ENCODE measurements at regions not wholly inside any gene's neighbourhood (a gene's known extent, or its start where the extent isn't known, plus 50 kb on each side); places are given as distances from the start of the nearest gene placed in this dataset.

DNA sequence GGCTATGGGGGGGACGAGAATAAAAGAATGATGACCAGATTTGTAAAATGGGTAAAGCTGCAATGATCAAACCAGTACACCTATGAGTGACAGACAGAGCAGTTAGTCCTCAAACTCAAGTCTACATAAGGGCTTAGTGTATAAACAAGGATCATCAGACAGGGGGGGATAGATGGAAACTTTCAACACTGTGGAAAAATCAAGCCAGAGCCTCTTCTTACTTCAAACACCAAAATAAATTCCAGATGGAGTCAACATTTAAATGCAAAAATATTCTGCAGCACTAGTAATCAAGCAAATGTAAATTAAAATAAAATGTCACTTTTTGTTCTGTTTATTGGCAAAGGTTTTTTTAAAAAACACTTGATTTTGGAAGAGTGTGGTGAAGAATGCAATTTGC lies 205.9 kb upstream of the RGMA start:
- H3K27me3 ChIP-seq (ENCODE audit: control insufficient read depth, insufficient read depth, low read length), result no peaks in the 10 kb centered on the region
- no peaks in the 10 kb centered on the region for H3K36me3 ChIP-seq (ENCODE audit: control insufficient read depth, insufficient read depth, low read length)
- H3K4me3 ChIP-seq (ENCODE audit: low read length), result no peak overlapping the region
- no peaks in the 10 kb centered on the region for H3K9me3 ChIP-seq (ENCODE audit: control insufficient read depth, low read depth, low read length)
- no CpG with 5 or more reads among the region's 1 CpG for WGBS (ENCODE audit: insufficient coverage, low lambda C conversion rate)
- DNase-seq, result no peak
- no peak overlapping the region for H3K27ac ChIP-seq (ENCODE audit: low read length)
- H3K4me1 ChIP-seq (ENCODE audit: control insufficient read depth, insufficient read depth, low read length), result no peaks in the 10 kb centered on the region

DNA sequence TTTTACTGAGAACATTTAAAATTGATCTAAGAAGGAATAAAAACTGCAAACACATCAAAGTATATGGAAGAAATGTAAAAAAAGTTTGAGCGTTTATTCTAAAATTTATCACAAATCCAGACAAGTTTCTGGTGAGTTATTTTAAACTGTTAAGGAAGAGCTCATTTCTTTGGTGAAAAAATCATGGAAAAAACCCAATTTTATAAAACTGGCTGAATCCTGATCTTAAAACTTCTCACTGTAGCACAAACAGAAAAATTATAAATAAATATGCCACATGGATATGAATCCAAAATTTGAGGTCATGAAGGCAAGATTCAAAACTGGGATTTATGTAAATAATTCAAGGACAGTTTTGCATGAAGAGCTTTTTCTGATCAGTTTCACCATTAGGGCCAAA lies 205.1 kb upstream of the RGMA start:
- no peak overlapping the region for H3K27ac ChIP-seq (ENCODE audit: low read length)
- WGBS (ENCODE audit: insufficient coverage, low lambda C conversion rate), result 100% methylated on average over 1 of the region's 1 CpG
- no peaks in the 10 kb centered on the region for H3K9me3 ChIP-seq (ENCODE audit: control insufficient read depth, low read depth, low read length)
- no peaks in the 10 kb centered on the region for H3K36me3 ChIP-seq (ENCODE audit: control insufficient read depth, insufficient read depth, low read length)
- H3K27me3 ChIP-seq (ENCODE audit: control insufficient read depth, insufficient read depth, low read length), result no peaks in the 10 kb centered on the region
- no peak overlapping the region for H3K4me3 ChIP-seq (ENCODE audit: low read length)
- H3K4me1 ChIP-seq (ENCODE audit: control insufficient read depth, insufficient read depth, low read length), result no peaks in the 10 kb centered on the region
- no peak for DNase-seq

- no peak overlapping the region for H3K27ac ChIP-seq (ENCODE audit: low read length)
- no peaks in the 10 kb centered on the region for H3K4me1 ChIP-seq (ENCODE audit: control insufficient read depth, insufficient read depth, low read length)
- no peak overlapping the region for H3K4me3 ChIP-seq (ENCODE audit: low read length)
- no peaks in the 10 kb centered on the region for H3K27me3 ChIP-seq (ENCODE audit: control insufficient read depth, insufficient read depth, low read length)
- no peaks in the 10 kb centered on the region for H3K9me3 ChIP-seq (ENCODE audit: control insufficient read depth, low read depth, low read length)
- H3K36me3 ChIP-seq (ENCODE audit: control insufficient read depth, insufficient read depth, low read length), result no peaks in the 10 kb centered on the region
- 100% methylated on average over 2 of the region's 5 CpGs for WGBS (ENCODE audit: insufficient coverage, low lambda C conversion rate)
- no peak for DNase-seq
These were observed 202.4 kb upstream of the RGMA start for GRCh38 chr15:93291380-93291779.

DNA sequence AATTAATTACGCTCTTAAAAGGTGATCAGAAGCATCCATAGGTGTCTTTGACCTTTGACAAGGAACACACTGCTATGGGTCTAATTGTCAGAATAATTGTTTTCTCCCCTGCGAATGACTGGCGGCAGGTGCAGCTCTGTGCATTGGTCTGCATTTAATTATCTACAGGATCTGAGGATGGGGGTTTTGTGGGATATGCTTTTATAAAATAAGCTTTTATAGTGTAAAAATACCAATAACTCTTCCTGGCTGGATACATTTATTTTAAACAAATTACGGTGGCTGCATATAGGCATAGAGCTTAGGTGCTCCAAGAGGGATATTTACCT lies 201.6 kb upstream of the RGMA start:
- no peaks in the 10 kb centered on the region for H3K9me3 ChIP-seq (ENCODE audit: control insufficient read depth, low read depth, low read length)
- H3K27ac ChIP-seq (ENCODE audit: low read length), result no peak overlapping the region
- no peaks in the 10 kb centered on the region for H3K36me3 ChIP-seq (ENCODE audit: control insufficient read depth, insufficient read depth, low read length)
- WGBS (ENCODE audit: insufficient coverage, low lambda C conversion rate), result no CpG with 5 or more reads among the region's 4 CpGs
- DNase-seq, result no peak
- H3K27me3 ChIP-seq (ENCODE audit: control insufficient read depth, insufficient read depth, low read length), result no peaks in the 10 kb centered on the region
- no peaks in the 10 kb centered on the region for H3K4me1 ChIP-seq (ENCODE audit: control insufficient read depth, insufficient read depth, low read length)
- H3K4me3 ChIP-seq (ENCODE audit: low read length), result no peak overlapping the region

DNA sequence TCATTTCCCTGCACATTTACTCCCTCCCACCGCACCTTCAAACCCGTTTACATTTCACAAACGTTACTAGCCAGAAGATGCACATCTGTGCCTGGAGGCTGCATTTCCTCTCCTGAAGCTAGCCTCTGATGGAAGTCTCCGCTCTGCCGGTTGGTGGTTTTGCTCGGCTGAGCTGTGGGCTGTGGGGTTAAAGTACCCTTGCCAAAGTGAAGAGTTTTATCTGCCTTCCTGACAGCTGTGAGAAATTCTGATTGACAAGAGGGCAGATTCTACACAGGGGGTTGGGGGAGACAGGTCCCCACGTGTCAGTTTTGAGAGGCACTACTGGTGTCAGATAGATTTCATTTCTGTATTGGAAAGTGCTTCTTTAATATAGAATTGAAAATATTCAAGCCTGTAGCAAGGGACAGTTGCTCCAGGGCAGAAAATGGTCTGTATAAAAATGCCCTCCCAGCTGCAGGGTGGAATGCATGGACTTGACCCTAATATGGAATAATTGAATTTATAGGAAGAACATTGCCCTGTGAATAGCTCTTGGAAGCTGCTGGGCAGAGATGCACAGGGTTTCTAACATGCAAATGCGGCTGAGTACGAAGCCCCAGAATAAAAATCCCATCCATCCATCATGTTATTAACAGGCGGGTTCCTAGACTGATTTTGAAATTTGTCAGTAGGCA lies 201.1 kb upstream of the RGMA start:
- DNase-seq, result no peak
- H3K27ac ChIP-seq (ENCODE audit: low read length), result no peak overlapping the region
- WGBS (ENCODE audit: insufficient coverage, low lambda C conversion rate), result no CpG with 5 or more reads among the region's 10 CpGs
- no peak overlapping the region for H3K4me3 ChIP-seq (ENCODE audit: low read length)
- no peaks in the 10 kb centered on the region for H3K4me1 ChIP-seq (ENCODE audit: control insufficient read depth, insufficient read depth, low read length)
- no peaks in the 10 kb centered on the region for H3K36me3 ChIP-seq (ENCODE audit: control insufficient read depth, insufficient read depth, low read length)
- H3K27me3 ChIP-seq (ENCODE audit: control insufficient read depth, insufficient read depth, low read length), result no peaks in the 10 kb centered on the region
- H3K9me3 ChIP-seq (ENCODE audit: control insufficient read depth, low read depth, low read length), result no peaks in the 10 kb centered on the region

DNA sequence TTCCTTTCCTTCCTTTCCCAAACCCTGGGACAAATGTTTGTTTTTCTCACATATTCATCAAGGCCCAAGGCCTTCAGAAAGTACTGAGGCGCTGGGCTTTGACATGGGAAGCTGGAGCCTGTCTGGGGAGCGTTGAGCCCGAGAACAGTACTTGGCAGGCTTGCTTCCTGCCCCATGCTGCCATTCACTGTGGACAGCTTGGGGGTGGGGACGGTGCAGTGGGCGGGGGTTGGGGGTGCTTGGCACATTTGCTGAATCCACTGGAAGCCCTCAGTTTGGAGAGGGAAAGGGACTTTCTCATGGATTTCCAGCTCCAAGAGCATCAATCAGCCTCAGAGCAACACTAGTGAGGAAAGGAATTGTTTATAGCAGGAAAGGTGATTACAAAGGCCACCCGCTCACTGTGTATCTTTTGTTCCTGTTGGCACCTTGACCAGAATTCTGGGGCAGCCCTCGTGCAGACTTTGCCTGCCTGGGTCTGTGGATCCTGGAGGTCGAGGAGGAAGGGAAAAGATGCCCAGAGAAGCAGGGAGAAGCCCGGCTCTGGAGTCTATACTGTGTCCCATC lies 199.8 kb upstream of the RGMA start:
- Histone ChIP-seq H3K9me3 (ENCODE audit: control insufficient read depth, low read depth, low read length) (no peaks in the 10 kb centered on the region), H3K36me3 (ENCODE audit: control insufficient read depth, insufficient read depth, low read length) (no peaks in the 10 kb centered on the region), H3K27ac (ENCODE audit: low read length) (no peak overlapping the region), H3K4me3 (ENCODE audit: low read length) (no peak overlapping the region), H3K4me1 (ENCODE audit: control insufficient read depth, insufficient read depth, low read length) (no peaks in the 10 kb centered on the region), H3K27me3 (ENCODE audit: control insufficient read depth, insufficient read depth, low read length) (peaks cover 3% of the 10 kb centered on the region)
- DNase-seq, result no peak
- WGBS (ENCODE audit: insufficient coverage, low lambda C conversion rate), result no CpG with 5 or more reads among the region's 9 CpGs

- Histone ChIP-seq H3K36me3 (ENCODE audit: control insufficient read depth, insufficient read depth, low read length) (no peaks in the 10 kb centered on the region), H3K27me3 (ENCODE audit: control insufficient read depth, insufficient read depth, low read length) (peaks cover 3% of the 10 kb centered on the region), H3K4me3 (ENCODE audit: low read length) (no peak overlapping the region), H3K4me1 (ENCODE audit: control insufficient read depth, insufficient read depth, low read length) (no peaks in the 10 kb centered on the region), H3K9me3 (ENCODE audit: control insufficient read depth, low read depth, low read length) (no peaks in the 10 kb centered on the region), H3K27ac (ENCODE audit: low read length) (no peak overlapping the region)
- no CpG with 5 or more reads among the region's 1 CpG for WGBS (ENCODE audit: insufficient coverage, low lambda C conversion rate)
- no peak for DNase-seq
These were observed 197.4 kb upstream of the RGMA start for GRCh38 chr15:93286446-93286845.

DNA sequence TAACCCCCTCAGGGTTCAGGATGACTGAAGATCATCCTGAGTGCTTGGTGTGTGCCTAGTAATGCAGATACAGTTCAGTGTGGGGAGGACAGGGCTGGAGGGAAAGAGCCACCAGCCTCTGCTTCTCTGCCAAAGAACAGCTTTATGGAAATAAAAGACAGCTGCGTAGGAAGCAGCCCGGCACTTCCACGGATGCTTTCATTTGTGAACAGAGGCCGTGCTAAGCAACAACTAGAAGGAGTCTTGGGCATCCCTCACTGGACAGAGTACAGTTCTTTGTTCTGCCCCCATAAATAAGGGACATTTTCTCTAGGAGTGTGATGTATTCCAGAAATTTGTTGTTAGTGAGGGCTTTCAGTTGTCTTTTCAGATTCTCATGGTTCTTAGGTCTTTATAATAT lies 194.8 kb upstream of the RGMA start:
- no peak for DNase-seq
- Histone ChIP-seq H3K36me3 (ENCODE audit: control insufficient read depth, insufficient read depth, low read length) (no peaks in the 10 kb centered on the region), H3K27me3 (ENCODE audit: control insufficient read depth, insufficient read depth, low read length) (peaks cover 9% of the 10 kb centered on the region), H3K4me3 (ENCODE audit: low read length) (no peak overlapping the region), H3K9me3 (ENCODE audit: control insufficient read depth, low read depth, low read length) (no peaks in the 10 kb centered on the region), H3K27ac (ENCODE audit: low read length) (no peak overlapping the region), H3K4me1 (ENCODE audit: control insufficient read depth, insufficient read depth, low read length) (peaks cover 2% of the 10 kb centered on the region)
- no CpG with 5 or more reads among the region's 4 CpGs for WGBS (ENCODE audit: insufficient coverage, low lambda C conversion rate)

GRCh38 chr15:93282808-93283207 lies 193.8 kb upstream of the RGMA start:
- no peaks in the 10 kb centered on the region for H3K9me3 ChIP-seq (ENCODE audit: control insufficient read depth, low read depth, low read length)
- H3K27me3 ChIP-seq (ENCODE audit: control insufficient read depth, insufficient read depth, low read length), result peaks cover 9% of the 10 kb centered on the region
- peaks cover 2% of the 10 kb centered on the region for H3K4me1 ChIP-seq (ENCODE audit: control insufficient read depth, insufficient read depth, low read length)
- H3K27ac ChIP-seq (ENCODE audit: low read length), result no peak overlapping the region
- no CpG with 5 or more reads among the region's 3 CpGs for WGBS (ENCODE audit: insufficient coverage, low lambda C conversion rate)
- no peaks in the 10 kb centered on the region for H3K36me3 ChIP-seq (ENCODE audit: control insufficient read depth, insufficient read depth, low read length)
- DNase-seq, result no peak
- H3K4me3 ChIP-seq (ENCODE audit: low read length), result no peak overlapping the region

GRCh38 chr15:93278783-93279182 lies 189.8 kb upstream of the RGMA start:
- WGBS (ENCODE audit: insufficient coverage, low lambda C conversion rate), result no CpG with 5 or more reads among the region's 3 CpGs
- DNase-seq, result no peak
- H3K27me3 ChIP-seq (ENCODE audit: control insufficient read depth, insufficient read depth, low read length), result peaks cover 6% of the 10 kb centered on the region
- H3K4me3 ChIP-seq (ENCODE audit: low read length), result no peak overlapping the region
- peaks cover 2% of the 10 kb centered on the region for H3K4me1 ChIP-seq (ENCODE audit: control insufficient read depth, insufficient read depth, low read length)
- no peaks in the 10 kb centered on the region for H3K9me3 ChIP-seq (ENCODE audit: control insufficient read depth, low read depth, low read length)
- no peak overlapping the region for H3K27ac ChIP-seq (ENCODE audit: low read length)
- no peaks in the 10 kb centered on the region for H3K36me3 ChIP-seq (ENCODE audit: control insufficient read depth, insufficient read depth, low read length)

GRCh38 chr15:93278006-93278405 lies 189.0 kb upstream of the RGMA start:
- no peaks in the 10 kb centered on the region for H3K9me3 ChIP-seq (ENCODE audit: control insufficient read depth, low read depth, low read length)
- WGBS (ENCODE audit: insufficient coverage, low lambda C conversion rate), result no CpG with 5 or more reads among the region's 10 CpGs
- peaks cover 6% of the 10 kb centered on the region for H3K27me3 ChIP-seq (ENCODE audit: control insufficient read depth, insufficient read depth, low read length)
- peaks cover 2% of the 10 kb centered on the region for H3K4me1 ChIP-seq (ENCODE audit: control insufficient read depth, insufficient read depth, low read length)
- no peak overlapping the region for H3K4me3 ChIP-seq (ENCODE audit: low read length)
- no peaks in the 10 kb centered on the region for H3K36me3 ChIP-seq (ENCODE audit: control insufficient read depth, insufficient read depth, low read length)
- no peak overlapping the region for H3K27ac ChIP-seq (ENCODE audit: low read length)
- DNase-seq, result no peak
